Upper lobe of right lung (tissue), 1 donor: ENCODE measurements at regions not wholly inside any gene's neighbourhood (a gene's known extent, or its start where the extent isn't known, plus 50 kb on each side); places are given as distances from the start of the nearest gene placed in this dataset.
"Not testable (repeated sequence)": the region's sequence is repeated elsewhere in the genome, so short reads cannot be mapped to it uniquely, and the experiment has no call there.

Experiments used
- ATAC-seq: fragments of 200-7000 bp; cut with Tn5 transposase; one replicate; pipeline ENCODE4 v1.9.1; 2020; ENCODE audit warnings: mild to moderate bottlenecking, moderate library complexity
- DNase-seq: peaks from one replicate; pipeline ENCODE4 v3.0.0-alpha.2; 2020
- H3K27ac ChIP-seq: fragments of 200-600 bp; one replicate; pipeline ENCODE4 v1.8.0; 2022
- H3K27me3 ChIP-seq: fragments of 200-600 bp; one replicate; pipeline ENCODE4 v1.8.0; 2022; ENCODE audit warnings: mild to moderate bottlenecking
- H3K36me3 ChIP-seq: fragments of 200-600 bp; one replicate; pipeline ENCODE4 v1.8.0; 2022
- H3K4me1 ChIP-seq: fragments of 200-600 bp; one replicate; pipeline ENCODE4 v1.8.0; 2022
- H3K4me3 ChIP-seq: fragments of 200-600 bp; one replicate; pipeline ENCODE4 v1.8.0; 2022; ENCODE audit warnings: mild to moderate bottlenecking
- H3K9me3 ChIP-seq: fragments of 200-600 bp; one replicate; pipeline ENCODE4 v1.8.0; 2022
- intact Hi-C: fragments of 100-400 bp; cut with DNase I; formaldehyde crosslinking; loops from one replicate; pipeline ENCODE4 v1.11.0; 2022
- TF ChIP-seq, protein P1 (sequence below): fragments of 200-600 bp; IDR thresholded peaks from one replicate; pipeline ENCODE4 v1.8.0; 2022; ENCODE audit warnings: antibody characterized with exemption
- donor health status: DM: no; HTN: yes; CAD: no; lungs with severe emphysema.

DNA sequence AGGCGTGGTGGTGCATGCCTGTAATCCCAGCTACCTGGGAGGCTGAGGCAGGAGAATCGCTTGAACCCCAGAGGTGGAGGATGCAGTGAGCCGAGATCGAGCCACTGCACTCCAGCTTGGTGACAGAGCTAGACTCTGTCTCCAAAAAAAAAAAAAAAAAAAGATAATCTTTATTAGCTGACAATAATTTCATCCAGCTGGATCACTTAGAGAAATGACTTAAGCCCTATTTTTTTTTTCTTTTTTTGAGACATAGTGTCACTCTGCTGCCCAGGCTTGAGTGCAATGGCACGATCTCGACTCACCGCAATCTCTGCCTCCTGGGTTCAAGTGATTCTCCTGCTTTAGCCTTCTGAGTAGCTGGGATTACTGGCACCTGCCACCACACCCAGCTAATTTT, 51.6 kb upstream of the MAP4K4 start:
- intact Hi-C loops, ATAC-seq, H3K4me3 ChIP-seq, H3K4me1 ChIP-seq, H3K27ac ChIP-seq, H3K36me3 ChIP-seq, DNase-seq, H3K27me3 ChIP-seq, H3K9me3 ChIP-seq: not testable (repeated sequence)

DNA sequence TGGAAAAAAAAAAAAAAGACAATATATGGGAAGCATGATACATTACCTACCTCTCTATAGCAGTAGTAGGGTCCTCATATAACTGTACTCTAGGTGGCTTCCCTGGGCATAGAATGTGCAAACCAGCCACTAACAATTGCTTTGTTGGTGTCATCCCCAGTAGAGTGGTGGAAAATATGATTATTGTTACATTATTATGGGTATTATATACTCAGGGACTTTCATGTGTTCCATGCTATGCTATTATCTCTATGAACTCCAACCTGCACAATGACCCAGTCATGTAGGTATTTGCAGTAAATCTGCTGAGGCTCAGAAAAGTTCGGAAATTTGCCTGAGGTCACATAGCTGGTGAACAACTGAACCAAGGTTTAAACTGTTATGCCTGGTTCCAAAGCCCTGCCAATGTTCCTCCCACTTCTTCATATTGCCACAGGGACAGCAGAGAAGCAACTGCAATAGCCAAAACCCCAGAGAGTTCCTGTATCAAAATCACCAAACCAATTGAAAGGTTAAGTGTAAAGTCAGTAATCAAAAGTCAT, 52.6 kb upstream of the MAP4K4 start:
- TF ChIP-seq, protein P1, sequence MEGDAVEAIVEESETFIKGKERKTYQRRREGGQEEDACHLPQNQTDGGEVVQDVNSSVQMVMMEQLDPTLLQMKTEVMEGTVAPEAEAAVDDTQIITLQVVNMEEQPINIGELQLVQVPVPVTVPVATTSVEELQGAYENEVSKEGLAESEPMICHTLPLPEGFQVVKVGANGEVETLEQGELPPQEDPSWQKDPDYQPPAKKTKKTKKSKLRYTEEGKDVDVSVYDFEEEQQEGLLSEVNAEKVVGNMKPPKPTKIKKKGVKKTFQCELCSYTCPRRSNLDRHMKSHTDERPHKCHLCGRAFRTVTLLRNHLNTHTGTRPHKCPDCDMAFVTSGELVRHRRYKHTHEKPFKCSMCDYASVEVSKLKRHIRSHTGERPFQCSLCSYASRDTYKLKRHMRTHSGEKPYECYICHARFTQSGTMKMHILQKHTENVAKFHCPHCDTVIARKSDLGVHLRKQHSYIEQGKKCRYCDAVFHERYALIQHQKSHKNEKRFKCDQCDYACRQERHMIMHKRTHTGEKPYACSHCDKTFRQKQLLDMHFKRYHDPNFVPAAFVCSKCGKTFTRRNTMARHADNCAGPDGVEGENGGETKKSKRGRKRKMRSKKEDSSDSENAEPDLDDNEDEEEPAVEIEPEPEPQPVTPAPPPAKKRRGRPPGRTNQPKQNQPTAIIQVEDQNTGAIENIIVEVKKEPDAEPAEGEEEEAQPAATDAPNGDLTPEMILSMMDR, result no peak
- intact Hi-C loops, result no loop called here
- Histone ChIP-seq H3K4me1 (no peaks in the 10 kb centered on the region), H3K4me3 (no peak overlapping the region), H3K27ac (no peak overlapping the region), H3K36me3 (no peaks in the 10 kb centered on the region), H3K9me3 (no peaks in the 10 kb centered on the region), H3K27me3 (no peaks in the 10 kb centered on the region)
- no peak for DNase-seq
- no peak for ATAC-seq

DNA sequence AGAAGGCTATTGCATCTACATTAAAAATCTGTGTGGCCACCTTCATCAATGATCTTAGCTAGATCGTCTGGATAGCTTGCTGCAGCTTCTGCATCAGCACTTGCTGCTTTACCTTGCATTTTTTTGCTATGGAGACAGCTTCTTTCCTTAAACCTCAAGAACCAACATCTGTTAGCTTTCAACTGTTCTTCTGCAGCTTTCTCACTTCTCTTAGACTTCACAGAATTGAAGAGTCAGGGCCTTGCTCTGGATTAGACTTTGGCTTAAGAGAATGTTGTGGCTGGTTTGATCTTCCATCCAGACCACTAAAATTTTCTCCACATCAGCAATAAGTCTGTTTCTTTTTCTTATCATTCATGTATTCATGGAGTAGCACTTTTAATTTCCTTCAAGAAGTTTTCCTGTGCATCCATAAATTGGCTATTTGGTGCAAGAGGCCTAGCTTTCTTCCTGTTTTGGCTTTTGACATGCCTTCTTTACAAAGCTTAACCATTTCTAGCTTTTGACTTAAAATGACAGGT, 54.4 kb upstream of the MAP4K4 start:
- H3K27me3 ChIP-seq, result no peaks in the 10 kb centered on the region
- H3K4me3 ChIP-seq, result no peak overlapping the region
- DNase-seq (no peak), ATAC-seq (no peak)
- H3K36me3 ChIP-seq, result no peaks in the 10 kb centered on the region
- no peaks in the 10 kb centered on the region for H3K9me3 ChIP-seq
- H3K4me1 ChIP-seq, result no peaks in the 10 kb centered on the region
- intact Hi-C loops, result no loop called here
- TF ChIP-seq, protein P1, result no peak
- H3K27ac ChIP-seq, result no peak overlapping the region

DNA sequence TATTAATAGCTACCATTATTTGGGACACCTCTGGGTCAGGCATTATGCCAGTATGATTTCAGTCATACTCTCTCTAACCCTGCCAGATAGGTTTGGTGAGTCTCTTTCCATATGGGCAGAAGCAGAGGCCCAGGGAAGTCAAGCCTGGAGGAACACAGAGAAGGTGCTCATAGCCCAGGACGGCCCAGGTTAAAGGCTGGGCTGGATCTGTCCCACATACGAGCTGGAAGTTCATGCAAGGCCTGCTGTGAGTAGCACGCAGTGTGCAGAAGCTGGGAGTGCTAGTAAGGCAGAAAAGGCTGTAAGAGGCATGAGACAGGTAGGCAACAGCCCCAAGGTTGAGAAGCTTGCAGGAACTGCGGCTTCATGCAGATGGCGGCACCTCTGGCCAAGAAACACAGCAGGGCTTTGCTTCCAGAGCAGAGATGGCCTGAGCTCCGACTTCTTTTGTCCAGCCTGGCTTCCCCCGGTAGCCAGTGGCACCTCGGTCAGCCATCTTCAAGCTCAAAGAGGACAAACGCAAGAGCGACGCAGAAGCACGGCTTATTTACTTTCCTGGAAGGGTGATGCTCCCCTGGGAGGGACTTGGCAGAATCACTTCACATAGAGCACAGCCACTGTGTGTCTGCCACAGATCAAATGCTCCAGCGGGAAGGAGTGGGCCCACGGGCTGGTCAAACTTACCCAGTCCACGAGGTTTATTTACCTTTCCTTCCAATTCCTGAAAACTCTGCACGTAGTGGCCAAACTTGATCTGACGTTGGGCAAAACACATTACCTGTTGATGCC, 58.5 kb upstream of the MAP4K4 start:
- intact Hi-C loops, result no loop called here
- DNase-seq (no peak), ATAC-seq (peak; percentile 9)

DNA sequence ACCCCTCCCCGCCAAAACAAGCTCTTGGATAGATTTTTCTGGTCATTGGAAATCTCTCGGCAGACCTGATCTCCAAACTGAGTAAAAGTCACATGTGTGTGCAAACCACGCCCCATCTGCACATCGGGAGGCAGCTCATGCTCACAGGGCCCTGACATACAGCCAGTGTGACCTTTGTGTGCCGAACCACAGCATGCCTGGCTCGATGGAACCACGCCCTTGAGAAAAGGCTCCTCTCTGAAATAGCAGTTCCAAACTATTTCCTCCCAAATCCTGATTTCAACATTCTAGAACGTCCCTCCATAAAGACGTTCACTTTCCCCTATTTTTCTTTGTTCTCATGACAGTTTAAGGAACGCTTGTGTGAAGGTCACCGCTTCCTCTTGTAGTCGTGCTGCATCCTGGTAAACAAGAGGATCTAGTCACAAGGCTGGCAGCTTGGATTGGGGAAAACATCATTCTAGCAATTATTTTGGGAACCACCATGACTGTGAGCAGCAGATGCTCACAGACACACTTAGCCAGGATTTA, 59.3 kb upstream of the MAP4K4 start:
- intact Hi-C loops, result no loop called here
- Histone ChIP-seq H3K36me3 (no peaks in the 10 kb centered on the region), H3K4me3 (no peak overlapping the region), H3K4me1 (no peaks in the 10 kb centered on the region), H3K9me3 (no peaks in the 10 kb centered on the region), H3K27ac (no peak overlapping the region), H3K27me3 (no peaks in the 10 kb centered on the region)
- TF ChIP-seq, protein P1, result no peak
- ATAC-seq (peak; percentile 90), DNase-seq (peak; percentile 68)

More for the DNA sequence above, 58.5 kb upstream of the MAP4K4 start:
- Histone ChIP-seq H3K9me3 (no peaks in the 10 kb centered on the region), H3K27ac (no peak overlapping the region), H3K4me3 (no peak overlapping the region), H3K27me3 (no peaks in the 10 kb centered on the region), H3K36me3 (no peaks in the 10 kb centered on the region), H3K4me1 (no peaks in the 10 kb centered on the region)
- TF ChIP-seq, protein P1, result no peak
